ENCODE measurements at regions not wholly inside any gene's neighbourhood (a gene's known extent, or its start where the extent isn't known, plus 50 kb on each side); places are given as distances from the start of the nearest gene placed in this dataset.
A peak's percentile ranks its signal among the peaks of the same experiment; 100 is the strongest.

- DNase-seq (ENCODE audit: extremely low read depth, low read depth): peak; percentile 54
- TF ChIP-seq CTCF (IDR thresholded peaks at IDR 0.05; ENCODE audit: low read depth, low read length): no peak
Observed at GRCh38 chr19:46958532-46958931, 61.1 kb upstream of the NPAS1 start.

GRCh38 chr19:46959894-46960556 is 59.6 kb upstream of the NPAS1 start:
- DNase-seq (ENCODE audit: extremely low read depth, low read depth): no peak
- no peak for TF ChIP-seq CTCF (IDR thresholded peaks at IDR 0.05; ENCODE audit: low read depth, low read length)

GRCh38 chr19:46962030-46962570 is 57.5 kb upstream of the NPAS1 start:
- TF ChIP-seq CTCF (IDR thresholded peaks at IDR 0.05; ENCODE audit: low read depth, low read length): no peak
- no peak for DNase-seq (ENCODE audit: extremely low read depth, low read depth)

GRCh38 chr19:46963093-46963734 is 56.4 kb upstream of the NPAS1 start:
- DNase-seq (ENCODE audit: extremely low read depth, low read depth): peak; percentile 87
- no peak for TF ChIP-seq CTCF (IDR thresholded peaks at IDR 0.05; ENCODE audit: low read depth, low read length)

- no peak for TF ChIP-seq CTCF (IDR thresholded peaks at IDR 0.05; ENCODE audit: low read depth, low read length)
- no peak for DNase-seq (ENCODE audit: extremely low read depth, low read depth)
Observed at GRCh38 chr19:46967578-46968032, 52.0 kb upstream of the NPAS1 start.
